ENCODE measurements at regions not wholly inside any gene's neighbourhood (a gene's known extent, or its start where the extent isn't known, plus 50 kb on each side); places are given as distances from the start of the nearest gene placed in this dataset.

GRCh38 chr12:61911113-61911512 lies 349.1 kb upstream of the USP15 start:
- Histone ChIP-seq H3K9me3 (ENCODE audit: control extremely low read depth in 1 of 5, control insufficient read depth in 4 of 5, insufficient read depth in 2 of 5, low read depth in 1 of 5, low read length in 4 of 5) (peaks cover 0 to 9% (median 3%) of the 10 kb centered on the region in 5 experiments), H3K27ac (ENCODE audit: insufficient read depth in 1 of 2, low read depth in 1 of 2, low read length in 2 of 2, poor library complexity in 1 of 2, severe bottlenecking in 2 of 2) (no peak overlapping the region), H3K27me3 (replicated peaks in 2 of 5; ENCODE audit: control insufficient read depth in 4 of 5, insufficient read depth in 5 of 5, low read length in 4 of 5) (no peaks in the 10 kb centered on the region), H3K4me3 (ENCODE audit: control insufficient read depth in 1 of 7, extremely low read depth in 1 of 7, insufficient read depth in 4 of 7, low read depth in 2 of 7, low read length in 6 of 7) (no peak overlapping the region), H3K36me3 (ENCODE audit: control insufficient read depth in 4 of 4, insufficient read depth in 4 of 4, low read length in 3 of 4) (no peaks in the 10 kb centered on the region), H3K4me1 (ENCODE audit: control extremely low read depth in 1 of 4, control insufficient read depth in 4 of 4, insufficient read depth in 4 of 4, low read length in 3 of 4) (no peaks in the 10 kb centered on the region)
- no CpG with 5 or more reads among the region's 2 CpGs for WGBS (ENCODE audit: insufficient coverage)
- no peak for DNase-seq
- POLR2A ChIA-PET: no interaction called here
- CTCF ChIA-PET: no interaction called here

GRCh38 chr12:61915420-61915819 lies 344.8 kb upstream of the USP15 start:
- Histone ChIP-seq H3K36me3 (ENCODE audit: control insufficient read depth in 4 of 4, insufficient read depth in 4 of 4, low read length in 3 of 4) (no peaks in the 10 kb centered on the region), H3K27ac (ENCODE audit: insufficient read depth in 1 of 2, low read depth in 1 of 2, low read length in 2 of 2, poor library complexity in 1 of 2, severe bottlenecking in 2 of 2) (no peak overlapping the region), H3K9me3 (ENCODE audit: control extremely low read depth in 1 of 5, control insufficient read depth in 4 of 5, insufficient read depth in 2 of 5, low read depth in 1 of 5, low read length in 4 of 5) (no peaks in the 10 kb centered on the region), H3K27me3 (replicated peaks in 2 of 5; ENCODE audit: control insufficient read depth in 4 of 5, insufficient read depth in 5 of 5, low read length in 4 of 5) (no peaks in the 10 kb centered on the region), H3K4me1 (ENCODE audit: control extremely low read depth in 1 of 4, control insufficient read depth in 4 of 4, insufficient read depth in 4 of 4, low read length in 3 of 4) (no peaks in the 10 kb centered on the region), H3K4me3 (ENCODE audit: control insufficient read depth in 1 of 7, extremely low read depth in 1 of 7, insufficient read depth in 4 of 7, low read depth in 2 of 7, low read length in 6 of 7) (no peak overlapping the region)
- 100% methylated on average over 3 of the region's 3 CpGs for WGBS (ENCODE audit: insufficient coverage)
- ChIA-PET POLR2A (no interaction called here), CTCF (interaction anchor here (0.6 to 1.4 kb wide), 2 partner anchors 35 to 103 kb away, joined by 3 to 5 read pairs; no protein-coding TSS in a partner anchor)
- no peak for DNase-seq

GRCh38 chr12:61916831-61917230 lies 343.4 kb upstream of the USP15 start:
- Histone ChIP-seq H3K27ac (ENCODE audit: insufficient read depth in 1 of 2, low read depth in 1 of 2, low read length in 2 of 2, poor library complexity in 1 of 2, severe bottlenecking in 2 of 2) (no peak overlapping the region), H3K27me3 (replicated peaks in 2 of 5; ENCODE audit: control insufficient read depth in 4 of 5, insufficient read depth in 5 of 5, low read length in 4 of 5) (no peaks in the 10 kb centered on the region), H3K4me1 (ENCODE audit: control extremely low read depth in 1 of 4, control insufficient read depth in 4 of 4, insufficient read depth in 4 of 4, low read length in 3 of 4) (no peaks in the 10 kb centered on the region), H3K36me3 (ENCODE audit: control insufficient read depth in 4 of 4, insufficient read depth in 4 of 4, low read length in 3 of 4) (no peaks in the 10 kb centered on the region), H3K9me3 (ENCODE audit: control extremely low read depth in 1 of 5, control insufficient read depth in 4 of 5, insufficient read depth in 2 of 5, low read depth in 1 of 5, low read length in 4 of 5) (no peaks in the 10 kb centered on the region), H3K4me3 (ENCODE audit: control insufficient read depth in 1 of 7, extremely low read depth in 1 of 7, insufficient read depth in 4 of 7, low read depth in 2 of 7, low read length in 6 of 7) (no peak overlapping the region)
- DNase-seq: no peak
- ChIA-PET POLR2A (no interaction called here), CTCF (no interaction called here)
- no CpG with 5 or more reads among the region's 1 CpG for WGBS (ENCODE audit: insufficient coverage)

DNA sequence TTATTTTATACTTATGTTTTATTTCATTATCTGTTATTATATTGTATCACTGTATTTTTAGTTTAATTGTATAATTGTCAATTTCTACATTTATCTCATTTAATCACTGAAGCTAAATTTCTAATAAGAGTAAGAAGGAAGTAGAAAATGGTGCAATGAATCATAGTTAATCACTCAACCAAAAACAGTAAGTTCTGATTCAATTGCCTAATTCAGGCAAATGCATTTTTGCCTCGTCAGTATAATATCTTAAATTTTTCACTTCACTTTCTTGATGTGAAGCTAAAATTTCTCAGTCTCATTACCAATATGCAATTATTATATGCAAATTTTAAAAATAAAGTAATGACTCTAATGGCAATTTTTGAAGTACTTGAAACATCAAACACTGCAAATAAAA lies 340.5 kb upstream of the USP15 start:
- ChIA-PET CTCF (no interaction called here), POLR2A (interaction anchor here (0.7 kb wide), 1 partner anchor 260 kb away, joined by 3 read pairs; no protein-coding TSS in a partner anchor)
- H3K27me3 ChIP-seq (replicated peaks in 2 of 5; ENCODE audit: control insufficient read depth in 4 of 5, insufficient read depth in 5 of 5, low read length in 4 of 5): no peaks in the 10 kb centered on the region
- no peak for DNase-seq
- H3K27ac ChIP-seq (ENCODE audit: insufficient read depth in 1 of 2, low read depth in 1 of 2, low read length in 2 of 2, poor library complexity in 1 of 2, severe bottlenecking in 2 of 2): no peak overlapping the region
- WGBS (ENCODE audit: insufficient coverage): no CpG with 5 or more reads among the region's 1 CpG
- H3K36me3 ChIP-seq (ENCODE audit: control insufficient read depth in 4 of 4, insufficient read depth in 4 of 4, low read length in 3 of 4): no peaks in the 10 kb centered on the region
- no peaks in the 10 kb centered on the region for H3K4me1 ChIP-seq (ENCODE audit: control extremely low read depth in 1 of 4, control insufficient read depth in 4 of 4, insufficient read depth in 4 of 4, low read length in 3 of 4)
- no peak overlapping the region for H3K4me3 ChIP-seq (ENCODE audit: control insufficient read depth in 1 of 7, extremely low read depth in 1 of 7, insufficient read depth in 4 of 7, low read depth in 2 of 7, low read length in 6 of 7)
- no peaks in the 10 kb centered on the region for H3K9me3 ChIP-seq (ENCODE audit: control extremely low read depth in 1 of 5, control insufficient read depth in 4 of 5, insufficient read depth in 2 of 5, low read depth in 1 of 5, low read length in 4 of 5)

DNA sequence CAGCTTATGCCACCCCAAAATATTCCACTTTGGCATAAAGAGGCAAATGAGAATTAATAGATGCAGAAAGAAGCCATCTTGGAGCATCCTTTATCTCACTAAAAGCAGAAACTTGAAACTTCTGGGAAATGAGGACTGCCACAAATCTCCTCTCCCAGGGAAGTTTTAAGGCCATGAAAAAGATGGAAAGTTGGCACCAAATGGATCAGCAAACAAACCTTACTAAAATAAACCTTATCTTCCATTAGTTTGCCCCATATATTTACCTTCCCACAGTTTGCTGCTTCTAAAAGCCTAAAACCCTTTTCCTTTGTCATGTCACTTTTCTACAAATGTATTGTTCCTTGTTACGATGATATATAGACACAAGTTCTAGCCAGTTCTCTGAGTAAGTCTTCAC lies 340.0 kb upstream of the USP15 start:
- ChIA-PET POLR2A (interaction anchor here (0.7 kb wide), 1 partner anchor 260 kb away, joined by 3 read pairs; no protein-coding TSS in a partner anchor), CTCF (no interaction called here)
- Histone ChIP-seq H3K4me3 (ENCODE audit: control insufficient read depth in 1 of 7, extremely low read depth in 1 of 7, insufficient read depth in 4 of 7, low read depth in 2 of 7, low read length in 6 of 7) (no peak overlapping the region), H3K36me3 (ENCODE audit: control insufficient read depth in 4 of 4, insufficient read depth in 4 of 4, low read length in 3 of 4) (no peaks in the 10 kb centered on the region), H3K27ac (ENCODE audit: insufficient read depth in 1 of 2, low read depth in 1 of 2, low read length in 2 of 2, poor library complexity in 1 of 2, severe bottlenecking in 2 of 2) (no peak overlapping the region), H3K27me3 (replicated peaks in 2 of 5; ENCODE audit: control insufficient read depth in 4 of 5, insufficient read depth in 5 of 5, low read length in 4 of 5) (no peaks in the 10 kb centered on the region), H3K4me1 (ENCODE audit: control extremely low read depth in 1 of 4, control insufficient read depth in 4 of 4, insufficient read depth in 4 of 4, low read length in 3 of 4) (no peaks in the 10 kb centered on the region), H3K9me3 (ENCODE audit: control extremely low read depth in 1 of 5, control insufficient read depth in 4 of 5, insufficient read depth in 2 of 5, low read depth in 1 of 5, low read length in 4 of 5) (no peaks in the 10 kb centered on the region)
- WGBS (ENCODE audit: insufficient coverage): 100% methylated on average over 1 of the region's 1 CpG
- DNase-seq: no peak

GRCh38 chr12:61923152-61923551 lies 337.1 kb upstream of the USP15 start:
- no peaks in the 10 kb centered on the region for H3K9me3 ChIP-seq (ENCODE audit: control extremely low read depth in 1 of 5, control insufficient read depth in 4 of 5, insufficient read depth in 2 of 5, low read depth in 1 of 5, low read length in 4 of 5)
- DNase-seq: no peak
- no peak overlapping the region for H3K4me3 ChIP-seq (ENCODE audit: control insufficient read depth in 1 of 7, extremely low read depth in 1 of 7, insufficient read depth in 4 of 7, low read depth in 2 of 7, low read length in 6 of 7)
- ChIA-PET CTCF (no interaction called here), POLR2A (no interaction called here)
- no peaks in the 10 kb centered on the region for H3K27me3 ChIP-seq (replicated peaks in 2 of 5; ENCODE audit: control insufficient read depth in 4 of 5, insufficient read depth in 5 of 5, low read length in 4 of 5)
- WGBS (ENCODE audit: insufficient coverage): 100% methylated on average over 3 of the region's 3 CpGs
- H3K27ac ChIP-seq (ENCODE audit: insufficient read depth in 1 of 2, low read depth in 1 of 2, low read length in 2 of 2, poor library complexity in 1 of 2, severe bottlenecking in 2 of 2): no peak overlapping the region
- no peaks in the 10 kb centered on the region for H3K36me3 ChIP-seq (ENCODE audit: control insufficient read depth in 4 of 4, insufficient read depth in 4 of 4, low read length in 3 of 4)
- H3K4me1 ChIP-seq (ENCODE audit: control extremely low read depth in 1 of 4, control insufficient read depth in 4 of 4, insufficient read depth in 4 of 4, low read length in 3 of 4): no peaks in the 10 kb centered on the region

- WGBS (ENCODE audit: insufficient coverage): no CpG with 5 or more reads among the region's 2 CpGs
- ChIA-PET POLR2A (no interaction called here), CTCF (no interaction called here)
- H3K4me1 ChIP-seq (ENCODE audit: control extremely low read depth in 1 of 4, control insufficient read depth in 4 of 4, insufficient read depth in 4 of 4, low read length in 3 of 4): peaks cover 0 to 7% (median 3%) of the 10 kb centered on the region in 4 experiments
- H3K4me3 ChIP-seq (ENCODE audit: control insufficient read depth in 1 of 7, extremely low read depth in 1 of 7, insufficient read depth in 4 of 7, low read depth in 2 of 7, low read length in 6 of 7): no peak overlapping the region
- no peaks in the 10 kb centered on the region for H3K27me3 ChIP-seq (replicated peaks in 2 of 5; ENCODE audit: control insufficient read depth in 4 of 5, insufficient read depth in 5 of 5, low read length in 4 of 5)
- peaks cover 0 to 5% (median 0%) of the 10 kb centered on the region in 5 experiments for H3K9me3 ChIP-seq (ENCODE audit: control extremely low read depth in 1 of 5, control insufficient read depth in 4 of 5, insufficient read depth in 2 of 5, low read depth in 1 of 5, low read length in 4 of 5)
- H3K27ac ChIP-seq (ENCODE audit: insufficient read depth in 1 of 2, low read depth in 1 of 2, low read length in 2 of 2, poor library complexity in 1 of 2, severe bottlenecking in 2 of 2): no peak overlapping the region
- H3K36me3 ChIP-seq (ENCODE audit: control insufficient read depth in 4 of 4, insufficient read depth in 4 of 4, low read length in 3 of 4): no peaks in the 10 kb centered on the region
- no peak for DNase-seq
Measured at GRCh38 chr12:61934564-61934963, 325.6 kb upstream of the USP15 start.

Measured in common myeloid progenitor, CD34-positive (primary cell).